IMR-90 (cell line): ENCODE measurements at regions not wholly inside any gene's neighbourhood (a gene's known extent, or its start where the extent isn't known, plus 50 kb on each side); places are given as distances from the start of the nearest gene placed in this dataset.

Experiments used
- ATAC-seq: fragments of 200-7000 bp; cut with Tn5 transposase; 2 replicates; pipeline ENCODE4 v1.9.1; 2020; ENCODE audit warnings: low read depth, mild to moderate bottlenecking, moderate library complexity
- BruUV-seq: library from RNA; stranded (reverse); fragments of 400-500 nt; replicated peaks from 2 replicates; lab custom pipeline; 2021; lab: Mats Ljungman, UMichigan
- CTCF ChIA-PET: fragments of 300-600 bp; formaldehyde crosslinking; extraction: SDS; loops from one replicate; lab custom pipeline; 2021; ENCODE audit warnings: antibody characterized with exemption; lab: Yijun Ruan, JAX
- POLR2A ChIA-PET: fragments of 300-600 bp; sonication (Branson Sonifier 250); formaldehyde crosslinking; loops from one replicate; lab custom pipeline; 2022; ENCODE audit warnings: antibody characterized with exemption; ENCODE audit not compliant: unreplicated experiment; lab: Charles Lee
- DNase-seq: peaks from one replicate; pipeline ENCODE4 v3.0.0; 2013
- H2AFZ ChIP-seq: replicated peaks from 2 replicates; pipeline ENCODE3; 2013; ENCODE audit warnings: low read length, mild to moderate bottlenecking; ENCODE audit not compliant: poor library complexity
- H2AK5ac ChIP-seq: 2 replicates; pipeline ENCODE4 v1.6.1; 2013; ENCODE audit warnings: low read depth, low read length, inconsistent platforms
- H2AK9ac ChIP-seq: replicated peaks from 2 replicates; pipeline ENCODE3; 2013; ENCODE audit warnings: mild to moderate bottlenecking, low read depth, low read length, moderate library complexity; ENCODE audit not compliant: poor library complexity
- H2BK120ac ChIP-seq: 2 replicates; pipeline ENCODE4 v1.6.1; 2013; ENCODE audit warnings: low read depth, low read length, inconsistent platforms
- H2BK15ac ChIP-seq: 3 replicates; pipeline ENCODE4 v1.6.1; 2013; ENCODE audit warnings: low read depth, low read length, inconsistent platforms
- H2BK20ac ChIP-seq: 2 replicates; pipeline ENCODE4 v1.6.1; 2013; ENCODE audit warnings: low read depth, mild to moderate bottlenecking, inconsistent platforms, low read length, moderate library complexity
- H2BK5ac ChIP-seq: 2 replicates; pipeline ENCODE4 v1.6.1; 2013; ENCODE audit warnings: mild to moderate bottlenecking, low read depth, low read length, inconsistent platforms; ENCODE audit not compliant: poor library complexity, severe bottlenecking
- H3K14ac ChIP-seq: replicated peaks from 2 replicates; pipeline ENCODE4 v1.6.1; 2013; ENCODE audit warnings: low read depth, low read length, inconsistent platforms
- H3K18ac ChIP-seq: 2 replicates; pipeline ENCODE4 v1.6.1; 2013; ENCODE audit warnings: low read depth, low read length, control low read depth
- H3K23ac ChIP-seq: 2 replicates; pipeline ENCODE4 v1.6.1; 2013; ENCODE audit warnings: low read depth, low read length, inconsistent platforms
- H3K27ac ChIP-seq: 2 replicates; pipeline ENCODE4 v1.5.1; 2013; ENCODE audit warnings: mild to moderate bottlenecking, control low read depth, low read length; ENCODE audit not compliant: insufficient read depth
- H3K27me3 ChIP-seq: 2 replicates; pipeline ENCODE4 v1.6.1; 2013; ENCODE audit warnings: low read length; ENCODE audit not compliant: control insufficient read depth, insufficient read depth
- H3K36me3 ChIP-seq: 2 replicates; pipeline ENCODE4 v1.6.1; 2013; ENCODE audit warnings: low read length, mixed read lengths; ENCODE audit not compliant: control insufficient read depth, insufficient read depth
- H3K4ac ChIP-seq: 2 replicates; pipeline ENCODE4 v1.6.1; 2013; ENCODE audit warnings: low read depth, low read length, inconsistent platforms
- H3K4me1 ChIP-seq: 2 replicates; pipeline ENCODE4 v1.6.1; 2013; ENCODE audit warnings: low read length, mixed read lengths; ENCODE audit not compliant: control insufficient read depth, insufficient read depth
- H3K4me2 ChIP-seq: 2 replicates; pipeline ENCODE4 v1.6.1; 2013; ENCODE audit warnings: low read depth, mild to moderate bottlenecking, control low read depth, low read length, moderate library complexity
- H3K4me3 ChIP-seq: 2 replicates; pipeline ENCODE4 v1.5.1; 2013; ENCODE audit warnings: low read depth, mild to moderate bottlenecking, control low read depth, low read length, moderate library complexity; ENCODE audit not compliant: insufficient read depth
- H3K56ac ChIP-seq: 2 replicates; pipeline ENCODE4 v1.6.1; 2013; ENCODE audit warnings: low read length, inconsistent platforms; ENCODE audit not compliant: insufficient read depth; ENCODE audit errors: extremely low read depth
- H3K79me1 ChIP-seq, 2 experiments: 2 replicates each; pipeline ENCODE4 v1.6.1; 2013; ENCODE audit warnings: low read length in 2 of 2, inconsistent platforms in 1 of 2, low read depth in 1 of 2
- H3K9ac ChIP-seq: 2 replicates; pipeline ENCODE4 v1.6.1; 2013; ENCODE audit warnings: low read depth, low read length, control low read depth
- H3K9me1 ChIP-seq: 2 replicates; pipeline ENCODE4 v1.6.1; 2013; ENCODE audit warnings: low read length, inconsistent platforms; ENCODE audit not compliant: insufficient read depth
- H3K9me3 ChIP-seq: 2 replicates; pipeline ENCODE4 v1.6.1; 2013; ENCODE audit warnings: low read length; ENCODE audit not compliant: control insufficient read depth, insufficient read depth
- H4K20me1 ChIP-seq: 2 replicates; pipeline ENCODE4 v1.6.1; 2013; ENCODE audit warnings: low read length, inconsistent platforms; ENCODE audit not compliant: insufficient read depth
- H4K5ac ChIP-seq: 2 replicates; pipeline ENCODE4 v1.6.1; 2013; ENCODE audit warnings: mild to moderate bottlenecking, low read depth, low read length, control low read depth
- H4K8ac ChIP-seq, 2 experiments: 2 replicates each; pipeline ENCODE4 v1.6.1; 2013; ENCODE audit warnings: low read depth in 2 of 2, low read length in 2 of 2, control low read depth in 1 of 2, inconsistent platforms in 1 of 2
- H4K91ac ChIP-seq: 2 replicates; pipeline ENCODE4 v1.6.1; 2013; ENCODE audit warnings: low read depth, low read length, inconsistent platforms; ENCODE audit not compliant: insufficient read depth
- BHLHE40 ChIP-seq: fragments of 150-350 bp; IDR thresholded peaks from 2 replicates; pipeline ENCODE4 v1.6.1; 2016; ENCODE audit warnings: mild to moderate bottlenecking, low read depth, low read length
- CEBPB ChIP-seq: IDR thresholded peaks from 2 replicates; pipeline ENCODE4 v1.6.1; 2012; ENCODE audit warnings: low read depth, low read length, improper control_type of control experiment
- CHD1 ChIP-seq: IDR thresholded peaks from 2 replicates; pipeline ENCODE4 v1.6.1; 2012; ENCODE audit warnings: low read depth, low read length, improper control_type of control experiment
- FOS ChIP-seq: fragments of 150-350 bp; IDR thresholded peaks from 2 replicates; pipeline ENCODE4 v1.6.1; 2016; ENCODE audit warnings: low read depth, low read length
- MAFK ChIP-seq: IDR thresholded peaks from 2 replicates; pipeline ENCODE4 v1.6.1; 2012; ENCODE audit warnings: low read depth, low read length, improper control_type of control experiment
- MAZ ChIP-seq: IDR thresholded peaks from 2 replicates; pipeline ENCODE4 v1.6.1; 2012; ENCODE audit warnings: low read depth, mild to moderate bottlenecking, low read length, improper control_type of control experiment, moderate library complexity, borderline replicate concordance
- MXI1 ChIP-seq: IDR thresholded peaks from 2 replicates; pipeline ENCODE4 v1.6.1; 2012; ENCODE audit warnings: low read depth, mild to moderate bottlenecking, low read length, moderate library complexity, borderline replicate concordance
- NFE2L2 ChIP-seq: fragments of 150-350 bp; IDR thresholded peaks from 2 replicates; pipeline ENCODE4 v1.6.1; 2016; ENCODE audit warnings: low read depth, mild to moderate bottlenecking, low read length
- POLR2A ChIP-seq: IDR thresholded peaks from 2 replicates; pipeline ENCODE4 v1.6.1; 2012; ENCODE audit warnings: mild to moderate bottlenecking, low read depth, low read length
- RAD21 ChIP-seq: IDR thresholded peaks from 2 replicates; pipeline ENCODE4 v1.6.1; 2012; ENCODE audit warnings: low read length, improper control_type of control experiment
- RCOR1 ChIP-seq: IDR thresholded peaks from 2 replicates; pipeline ENCODE4 v1.6.1; 2012; ENCODE audit warnings: mild to moderate bottlenecking, low read length, improper control_type of control experiment; ENCODE audit not compliant: insufficient replicate concordance
- RFX5 ChIP-seq: IDR thresholded peaks from 2 replicates; pipeline ENCODE4 v1.8.0; 2012; ENCODE audit warnings: low read depth, mild to moderate bottlenecking, low read length, moderate library complexity
- SMC3 ChIP-seq: fragments of 150-350 bp; IDR thresholded peaks from 2 replicates; pipeline ENCODE4 v1.6.1; 2016; ENCODE audit warnings: low read depth, mild to moderate bottlenecking, antibody characterized with exemption, low read length, moderate library complexity
- USF2 ChIP-seq: fragments of 150-350 bp; IDR thresholded peaks from 2 replicates; pipeline ENCODE4 v1.6.1; 2017; ENCODE audit warnings: mild to moderate bottlenecking, antibody characterized with exemption, low read length, low read depth
- WGBS, 2 experiments: methylation state at CpG; one replicate each; pipeline versions ENCODE4 v1.1.5 to v1.1.7; 2013; ENCODE audit warnings: missing lambda C conversion rate in 2 of 2; ENCODE audit not compliant: insufficient read length in 1 of 2; ENCODE audit errors: extremely low coverage in 2 of 2; 5-methylcytosine and 5-hydroxymethylcytosine counted together
- dilution Hi-C: fragments of 300-500 bp; cut with HindIII; formaldehyde crosslinking; loops from one replicate; pipeline ENCODE4 v1.14.3; 2018; ENCODE audit warnings: low sequenced_read_pairs; ENCODE audit not compliant: unreplicated experiment
- in situ Hi-C: fragments of 300-500 bp; cut with MboI; formaldehyde crosslinking; loops from 3 replicates; pipeline ENCODE4 v1.14.3; 2019; ENCODE audit warnings: low sequenced_read_pairs, inconsistent platforms, mixed read lengths
- intact Hi-C: fragments of 100-400 bp; cut with micrococcal nuclease; formaldehyde crosslinking; loops from 2 replicates; pipeline ENCODE4 v1.10.0; 2022
- TF ChIP-seq, protein P1 (sequence below): conservative IDR thresholded peaks from 2 replicates; pipeline ENCODE4 v1.5.1; 2012; ENCODE audit warnings: mild to moderate bottlenecking, low read depth, low read length, improper control_type of control experiment

DNA sequence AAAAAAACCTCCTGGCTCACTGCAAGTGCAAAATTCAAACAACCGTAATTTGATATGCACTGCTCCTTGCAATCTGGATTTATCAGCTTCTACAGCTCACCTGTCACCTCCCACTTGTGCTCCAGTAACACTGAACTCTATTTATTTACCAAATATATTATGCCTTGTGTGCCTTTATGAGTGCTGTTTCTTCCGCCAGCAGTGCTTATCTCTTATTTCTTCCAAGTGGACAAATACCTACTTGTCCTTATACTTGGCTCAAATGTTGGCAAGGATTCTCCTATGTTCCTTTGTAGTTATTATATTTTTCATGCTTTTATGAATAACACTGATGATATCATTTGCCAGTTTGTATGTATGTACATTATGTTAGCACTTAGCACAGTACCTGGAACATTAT, 145.7 kb upstream of the ARRDC3 start:
- H3K14ac ChIP-seq = no peak overlapping the region
- no peak overlapping the region for H2AFZ ChIP-seq
- H4K91ac ChIP-seq = no peak overlapping the region
- in situ Hi-C loops (no loop called here), intact Hi-C loops (no loop called here), dilution Hi-C loops (no loop called here)
- no peak overlapping the region for H3K27ac ChIP-seq
- no peaks in the 10 kb centered on the region for H3K27me3 ChIP-seq
- H2AK5ac ChIP-seq = no peak overlapping the region
- H2BK15ac ChIP-seq = no peak overlapping the region
- H3K36me3 ChIP-seq = no peaks in the 10 kb centered on the region
- ATAC-seq = no peak
- BruUV-seq = no TSS peak
- no peaks in the 10 kb centered on the region for H3K9me3 ChIP-seq
- no peak overlapping the region for H3K4me2 ChIP-seq
- H3K23ac ChIP-seq = no peak overlapping the region
- no peak for TF ChIP-seq FOS
- TF ChIP-seq MAZ = no peak
- no peak for TF ChIP-seq RCOR1
- TF ChIP-seq CEBPB = no peak
- no peak for TF ChIP-seq RFX5
- TF ChIP-seq MXI1 = no peak
- TF ChIP-seq CHD1 = no peak
- TF ChIP-seq BHLHE40 = no peak
- no peak for TF ChIP-seq RAD21
- TF ChIP-seq, protein P1, sequence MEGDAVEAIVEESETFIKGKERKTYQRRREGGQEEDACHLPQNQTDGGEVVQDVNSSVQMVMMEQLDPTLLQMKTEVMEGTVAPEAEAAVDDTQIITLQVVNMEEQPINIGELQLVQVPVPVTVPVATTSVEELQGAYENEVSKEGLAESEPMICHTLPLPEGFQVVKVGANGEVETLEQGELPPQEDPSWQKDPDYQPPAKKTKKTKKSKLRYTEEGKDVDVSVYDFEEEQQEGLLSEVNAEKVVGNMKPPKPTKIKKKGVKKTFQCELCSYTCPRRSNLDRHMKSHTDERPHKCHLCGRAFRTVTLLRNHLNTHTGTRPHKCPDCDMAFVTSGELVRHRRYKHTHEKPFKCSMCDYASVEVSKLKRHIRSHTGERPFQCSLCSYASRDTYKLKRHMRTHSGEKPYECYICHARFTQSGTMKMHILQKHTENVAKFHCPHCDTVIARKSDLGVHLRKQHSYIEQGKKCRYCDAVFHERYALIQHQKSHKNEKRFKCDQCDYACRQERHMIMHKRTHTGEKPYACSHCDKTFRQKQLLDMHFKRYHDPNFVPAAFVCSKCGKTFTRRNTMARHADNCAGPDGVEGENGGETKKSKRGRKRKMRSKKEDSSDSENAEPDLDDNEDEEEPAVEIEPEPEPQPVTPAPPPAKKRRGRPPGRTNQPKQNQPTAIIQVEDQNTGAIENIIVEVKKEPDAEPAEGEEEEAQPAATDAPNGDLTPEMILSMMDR = no peak
- TF ChIP-seq NFE2L2 = no peak
- no peak for TF ChIP-seq SMC3
- no peak for TF ChIP-seq MAFK
- TF ChIP-seq POLR2A = no peak
- no peak for TF ChIP-seq USF2
- H3K4ac ChIP-seq = no peak overlapping the region
- no peak overlapping the region for H4K8ac ChIP-seq
- H3K4me1 ChIP-seq = no peaks in the 10 kb centered on the region
- H3K9ac ChIP-seq = no peak overlapping the region
- H3K18ac ChIP-seq = no peak overlapping the region
- H4K20me1 ChIP-seq = no peaks in the 10 kb centered on the region
- ChIA-PET POLR2A (no interaction called here), CTCF (no interaction called here)
- no peaks in the 10 kb centered on the region for H3K9me1 ChIP-seq
- H2BK120ac ChIP-seq = no peak overlapping the region
- DNase-seq = no peak
- H2AK9ac ChIP-seq = no peak overlapping the region
- H3K4me3 ChIP-seq = no peak overlapping the region
- no peak overlapping the region for H4K5ac ChIP-seq
- H3K56ac ChIP-seq = no peak overlapping the region
- no peak overlapping the region for H2BK5ac ChIP-seq
- 88% methylated on average over 1 of the region's 2 CpGs; no CpG with 5 or more reads in 1 of the 2 experiments for WGBS, 2 experiments
- H3K79me1 ChIP-seq = no peaks in the 10 kb centered on the region
- H2BK20ac ChIP-seq = no peak overlapping the region
